VCaP (cell line): ENCODE measurements at regions not wholly inside any gene's neighbourhood (a gene's known extent, or its start where the extent isn't known, plus 50 kb on each side); places are given as distances from the start of the nearest gene placed in this dataset.

Experiments used
- H3K27ac ChIP-seq: fragments of 450-650 bp; 2 replicates; pipeline ENCODE4 v1.5.1; 2017
- TF ChIP-seq, protein P1 (sequence below): fragments of 450-650 bp; conservative IDR thresholded peaks from 2 replicates; pipeline ENCODE4 v1.5.1; 2017; ENCODE audit warnings: mild to moderate bottlenecking, moderate library complexity

- H3K27ac ChIP-seq, result no peak overlapping the region
- TF ChIP-seq, protein P1, sequence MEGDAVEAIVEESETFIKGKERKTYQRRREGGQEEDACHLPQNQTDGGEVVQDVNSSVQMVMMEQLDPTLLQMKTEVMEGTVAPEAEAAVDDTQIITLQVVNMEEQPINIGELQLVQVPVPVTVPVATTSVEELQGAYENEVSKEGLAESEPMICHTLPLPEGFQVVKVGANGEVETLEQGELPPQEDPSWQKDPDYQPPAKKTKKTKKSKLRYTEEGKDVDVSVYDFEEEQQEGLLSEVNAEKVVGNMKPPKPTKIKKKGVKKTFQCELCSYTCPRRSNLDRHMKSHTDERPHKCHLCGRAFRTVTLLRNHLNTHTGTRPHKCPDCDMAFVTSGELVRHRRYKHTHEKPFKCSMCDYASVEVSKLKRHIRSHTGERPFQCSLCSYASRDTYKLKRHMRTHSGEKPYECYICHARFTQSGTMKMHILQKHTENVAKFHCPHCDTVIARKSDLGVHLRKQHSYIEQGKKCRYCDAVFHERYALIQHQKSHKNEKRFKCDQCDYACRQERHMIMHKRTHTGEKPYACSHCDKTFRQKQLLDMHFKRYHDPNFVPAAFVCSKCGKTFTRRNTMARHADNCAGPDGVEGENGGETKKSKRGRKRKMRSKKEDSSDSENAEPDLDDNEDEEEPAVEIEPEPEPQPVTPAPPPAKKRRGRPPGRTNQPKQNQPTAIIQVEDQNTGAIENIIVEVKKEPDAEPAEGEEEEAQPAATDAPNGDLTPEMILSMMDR, result no peak
Observed at GRCh38 chr1:213425376-213426030, 374.5 kb downstream of the RPS6KC1 start.

GRCh38 chr1:213429642-213430041 lies 378.6 kb downstream of the RPS6KC1 start:
- TF ChIP-seq, protein P1, result no peak
- H3K27ac ChIP-seq, result no peak overlapping the region

DNA sequence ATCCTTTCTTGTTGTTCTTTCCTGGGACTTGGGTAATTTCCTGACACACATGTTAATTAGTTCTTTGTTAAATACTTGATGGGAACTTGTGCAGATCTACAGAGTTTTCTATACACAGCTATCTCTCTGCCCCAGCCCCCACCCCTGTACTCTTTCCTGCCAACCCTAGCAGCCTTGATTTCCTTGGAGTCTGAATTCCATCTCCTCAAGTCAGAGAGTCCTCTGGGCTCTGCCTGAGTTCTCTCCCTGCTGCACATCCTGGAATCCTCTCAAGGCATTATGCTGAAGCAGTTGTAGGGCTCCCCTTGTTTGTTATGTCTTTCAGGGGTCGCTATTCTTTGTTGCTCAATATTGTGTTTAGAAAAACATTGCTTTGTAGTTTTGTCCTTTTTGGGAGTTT lies 384.7 kb downstream of the RPS6KC1 start:
- no peak overlapping the region for H3K27ac ChIP-seq
- TF ChIP-seq, protein P1, result no peak

DNA sequence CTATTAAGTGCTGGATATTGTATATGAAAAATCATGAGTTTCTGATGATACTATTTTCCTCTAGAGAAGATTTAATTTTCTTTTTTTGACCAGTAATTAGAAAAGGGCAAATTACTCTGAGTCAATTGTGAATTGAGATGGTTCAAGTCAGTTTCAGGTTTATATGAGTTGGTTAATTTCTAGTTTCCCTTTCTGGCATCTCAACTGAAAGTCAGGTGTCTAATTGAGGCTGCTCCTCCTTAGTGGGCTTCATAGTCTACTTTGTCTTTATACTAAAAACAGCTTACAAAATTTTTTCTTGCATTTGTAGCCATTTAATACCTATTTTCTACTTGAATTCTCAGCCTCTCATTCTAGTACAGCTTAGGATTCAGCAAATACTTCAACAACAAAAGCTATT lies 387.3 kb downstream of the RPS6KC1 start:
- no peak overlapping the region for H3K27ac ChIP-seq
- TF ChIP-seq, protein P1, result no peak

GRCh38 chr1:213439703-213440102 lies 388.7 kb downstream of the RPS6KC1 start:
- TF ChIP-seq, protein P1, result no peak
- no peak overlapping the region for H3K27ac ChIP-seq

DNA sequence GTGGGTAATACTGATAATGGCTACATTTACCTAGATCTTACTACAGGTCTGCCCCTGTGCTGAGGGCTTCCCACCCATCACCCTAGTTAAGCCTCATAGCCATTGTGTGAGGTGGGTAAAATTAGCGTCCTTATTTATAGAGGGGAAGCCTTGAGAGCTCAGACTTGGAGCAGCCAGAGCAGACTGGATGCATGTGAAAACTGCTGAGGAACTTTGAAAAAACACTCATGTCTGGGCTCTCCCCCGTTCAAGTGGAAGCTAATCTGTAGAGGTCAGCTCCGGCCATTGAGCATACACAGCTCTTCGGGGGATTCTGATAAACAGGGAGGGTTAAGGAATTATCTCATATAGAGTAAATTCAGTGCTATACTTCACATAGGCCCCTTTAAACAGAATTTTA lies 389.7 kb downstream of the RPS6KC1 start:
- no peak overlapping the region for H3K27ac ChIP-seq
- TF ChIP-seq, protein P1, result no peak

GRCh38 chr1:213443415-213443814 lies 392.4 kb downstream of the RPS6KC1 start:
- no peak overlapping the region for H3K27ac ChIP-seq
- TF ChIP-seq, protein P1, result no peak
